ENCODE measurements at regions not wholly inside any gene's neighbourhood (a gene's known extent, or its start where the extent isn't known, plus 50 kb on each side); places are given as distances from the start of the nearest gene placed in this dataset.

DNA sequence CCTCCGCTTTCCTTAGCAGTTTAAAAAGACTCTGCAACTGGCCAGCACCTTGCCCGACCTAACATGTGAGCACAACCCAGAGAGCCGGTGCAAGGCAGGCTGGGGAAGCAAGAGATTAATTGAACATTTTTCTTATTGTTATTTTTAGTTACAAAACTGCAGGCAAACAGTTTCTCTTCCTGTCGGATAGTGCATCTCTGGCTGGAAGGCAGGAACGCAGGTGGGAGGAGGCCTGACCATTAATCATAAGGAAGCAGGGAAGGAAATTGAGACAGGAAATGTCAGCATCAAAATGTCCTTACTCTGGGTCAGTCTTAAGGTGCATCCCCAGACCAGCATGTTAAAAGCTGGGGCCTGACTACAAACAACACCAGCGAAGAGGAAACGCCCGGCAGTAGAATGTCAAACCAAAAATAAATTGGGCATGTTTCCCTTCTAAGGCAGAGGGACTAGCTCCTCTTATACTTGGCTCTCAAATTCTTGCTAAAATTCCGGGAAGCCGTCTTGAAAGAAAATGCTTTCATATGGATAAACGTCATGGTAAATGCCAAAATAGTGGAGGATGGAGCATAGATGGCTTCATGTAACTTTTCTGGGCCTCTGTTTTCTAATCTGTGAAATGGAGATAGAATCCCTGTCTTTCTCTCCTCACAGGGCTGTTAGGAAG is 226.8 kb downstream of the RAP2A start:
- Histone ChIP-seq H3K4me3 (ENCODE audit: low read length) (no peak overlapping the region), H3K27me3 (ENCODE audit: control insufficient read depth in 2 of 2, insufficient read depth in 2 of 2, low read length in 2 of 2) (no peaks in the 10 kb centered on the region), H3K27ac (ENCODE audit: low read depth, low read length) (no peak overlapping the region), H3K4me1 (ENCODE audit: control insufficient read depth in 2 of 2, insufficient read depth in 2 of 2, low read length in 2 of 2) (no peaks in the 10 kb centered on the region), H3K9me3 (ENCODE audit: control insufficient read depth in 2 of 3, low read length in 3 of 3) (no peaks in the 10 kb centered on the region), H3K36me3 (ENCODE audit: control insufficient read depth in 2 of 3, insufficient read depth in 3 of 3, low read length in 3 of 3) (no peaks in the 10 kb centered on the region)
- H3K4me1 Mint-ChIP-seq, result no peaks in the 10 kb centered on the region
- H3K27ac Mint-ChIP-seq, result no peak overlapping the region
- no peaks in the 10 kb centered on the region for H3K9me3 Mint-ChIP-seq
- H3K4me3 Mint-ChIP-seq, result no peak overlapping the region
- ChIA-PET CTCF (no interaction called here), POLR2A (no interaction called here)
- intact Hi-C loops (cut with micrococcal nuclease), result no loop called here
- H3K36me3 Mint-ChIP-seq, result no peaks in the 10 kb centered on the region
- ATAC-seq (no peak), DNase-seq (no peak)
- peaks cover 9 to 36% (median 29%) of the 10 kb centered on the region in 5 donors for H3K27me3 Mint-ChIP-seq

DNA sequence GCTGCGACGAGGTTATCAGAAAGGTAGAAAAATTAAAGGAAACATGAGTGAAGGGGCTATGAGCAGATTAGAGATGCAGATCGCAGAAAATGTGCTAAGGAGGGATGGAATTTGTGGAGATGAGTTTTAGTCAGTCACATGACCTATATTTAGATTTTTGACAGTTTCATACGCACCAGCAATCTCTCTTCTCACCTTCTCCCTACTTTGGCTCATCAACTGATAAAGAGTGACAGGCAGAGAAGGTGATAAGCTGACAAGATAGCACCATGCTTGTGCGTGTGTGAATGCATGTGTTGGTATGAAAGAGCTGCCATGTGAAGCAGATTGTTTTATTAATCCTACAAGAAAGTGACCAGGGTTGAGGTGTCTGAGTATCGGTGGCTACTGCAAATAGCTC is 252.6 kb downstream of the RAP2A start:
- no peak overlapping the region for H3K27ac Mint-ChIP-seq
- Histone ChIP-seq H3K9me3 (ENCODE audit: control insufficient read depth in 2 of 3, low read length in 3 of 3) (no peaks in the 10 kb centered on the region), H3K27me3 (ENCODE audit: control insufficient read depth in 2 of 2, insufficient read depth in 2 of 2, low read length in 2 of 2) (no peaks in the 10 kb centered on the region), H3K4me1 (ENCODE audit: control insufficient read depth in 2 of 2, insufficient read depth in 2 of 2, low read length in 2 of 2) (no peaks in the 10 kb centered on the region), H3K27ac (ENCODE audit: low read depth, low read length) (no peak overlapping the region), H3K4me3 (ENCODE audit: low read length) (no peak overlapping the region), H3K36me3 (ENCODE audit: control insufficient read depth in 2 of 3, insufficient read depth in 3 of 3, low read length in 3 of 3) (no peaks in the 10 kb centered on the region)
- no peaks in the 10 kb centered on the region for H3K4me1 Mint-ChIP-seq
- ATAC-seq, result no peak
- H3K9me3 Mint-ChIP-seq, result peaks cover 0 to 18% (median 4%) of the 10 kb centered on the region in 11 donors
- ChIA-PET POLR2A (no interaction called here), CTCF (no interaction called here)
- H3K27me3 Mint-ChIP-seq, result peaks cover 0 to 23% (median 16%) of the 10 kb centered on the region in 5 donors
- H3K4me3 Mint-ChIP-seq, result no peak overlapping the region
- no peak for DNase-seq
- intact Hi-C loops (cut with micrococcal nuclease), result no loop called here
- no peaks in the 10 kb centered on the region for H3K36me3 Mint-ChIP-seq

DNA sequence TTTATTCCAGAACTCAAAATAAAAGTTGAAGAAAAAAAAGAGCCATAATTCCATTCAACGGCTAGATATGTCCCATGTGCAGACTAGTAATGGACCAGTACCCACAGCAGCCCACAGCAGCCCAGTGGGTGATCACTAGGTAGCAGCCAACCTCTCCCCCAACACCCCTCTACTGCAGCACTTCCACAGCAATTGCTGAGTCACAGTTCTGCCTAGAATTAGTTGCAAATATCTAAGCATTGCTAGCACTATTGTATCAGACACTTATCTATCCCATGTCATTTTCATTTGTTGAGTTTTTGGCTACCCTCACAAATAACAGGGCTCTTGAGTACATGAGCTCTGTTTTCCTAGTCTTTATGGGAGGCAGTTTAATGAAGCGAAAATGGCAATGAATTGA is 258.7 kb downstream of the RAP2A start:
- DNase-seq, result no peak
- peaks cover 0 to 27% (median 8%) of the 10 kb centered on the region in 11 donors for H3K9me3 Mint-ChIP-seq
- no peak overlapping the region for H3K27ac Mint-ChIP-seq
- no peaks in the 10 kb centered on the region for H3K36me3 Mint-ChIP-seq
- no peak overlapping the region for H3K27ac ChIP-seq (ENCODE audit: low read depth, low read length)
- H3K9me3 ChIP-seq (ENCODE audit: control insufficient read depth in 2 of 3, low read length in 3 of 3), result no peaks in the 10 kb centered on the region
- peaks cover 0 to 30% (median 25%) of the 10 kb centered on the region in 5 donors for H3K27me3 Mint-ChIP-seq
- H3K4me1 ChIP-seq (ENCODE audit: control insufficient read depth in 2 of 2, insufficient read depth in 2 of 2, low read length in 2 of 2), result no peaks in the 10 kb centered on the region
- ChIA-PET POLR2A (no interaction called here), CTCF (no interaction called here)
- no peak overlapping the region for H3K4me3 Mint-ChIP-seq
- no peaks in the 10 kb centered on the region for H3K4me1 Mint-ChIP-seq
- intact Hi-C loops (cut with micrococcal nuclease), result no loop called here
- peaks cover 0 to 3% of the 10 kb centered on the region in 2 donors for H3K27me3 ChIP-seq (ENCODE audit: control insufficient read depth in 2 of 2, insufficient read depth in 2 of 2, low read length in 2 of 2)
- H3K36me3 ChIP-seq (ENCODE audit: control insufficient read depth in 2 of 3, insufficient read depth in 3 of 3, low read length in 3 of 3), result no peaks in the 10 kb centered on the region
- no peak for ATAC-seq
- H3K4me3 ChIP-seq (ENCODE audit: low read length), result no peak overlapping the region

DNA sequence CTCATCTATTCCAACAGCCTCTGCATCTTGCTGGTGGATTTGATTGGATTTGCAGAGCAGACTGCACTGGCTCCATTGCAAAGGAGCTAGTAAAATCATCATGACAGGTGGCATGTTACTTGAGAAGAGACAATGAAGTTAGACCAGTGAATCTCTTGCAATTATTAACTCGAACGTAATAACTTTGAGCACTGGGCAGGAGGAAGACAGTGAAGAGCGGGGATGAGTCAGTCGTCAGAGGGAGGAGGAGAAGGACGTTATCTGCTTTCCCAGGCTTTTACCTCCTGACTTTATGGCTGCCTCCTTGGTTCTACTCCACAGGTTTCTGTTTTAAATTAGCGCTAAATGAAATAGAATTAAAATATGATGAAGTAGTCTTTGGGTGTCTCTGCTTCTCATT is 257.8 kb upstream of the IPO5 start:
- Histone ChIP-seq H3K4me3 (ENCODE audit: low read length) (no peak overlapping the region), H3K36me3 (ENCODE audit: control insufficient read depth in 2 of 3, insufficient read depth in 3 of 3, low read length in 3 of 3) (no peaks in the 10 kb centered on the region), H3K4me1 (ENCODE audit: control insufficient read depth in 2 of 2, insufficient read depth in 2 of 2, low read length in 2 of 2) (no peaks in the 10 kb centered on the region), H3K9me3 (ENCODE audit: control insufficient read depth in 2 of 3, low read length in 3 of 3) (no peaks in the 10 kb centered on the region), H3K27me3 (ENCODE audit: control insufficient read depth in 2 of 2, insufficient read depth in 2 of 2, low read length in 2 of 2) (peaks cover 0 to 3% of the 10 kb centered on the region in 2 donors), H3K27ac (ENCODE audit: low read depth, low read length) (no peak overlapping the region)
- DNase-seq (no peak), ATAC-seq (no peak)
- H3K36me3 Mint-ChIP-seq, result no peaks in the 10 kb centered on the region
- H3K4me3 Mint-ChIP-seq, result no peak overlapping the region
- H3K27me3 Mint-ChIP-seq, result peaks cover 0 to 33% (median 29%) of the 10 kb centered on the region in 5 donors
- POLR2A ChIA-PET, result no interaction called here
- CTCF ChIA-PET, result no interaction called here
- H3K4me1 Mint-ChIP-seq, result no peaks in the 10 kb centered on the region
- peaks cover 0 to 15% (median 6%) of the 10 kb centered on the region in 11 donors for H3K9me3 Mint-ChIP-seq
- no peak overlapping the region for H3K27ac Mint-ChIP-seq
- intact Hi-C loops (cut with micrococcal nuclease), result no loop called here

DNA sequence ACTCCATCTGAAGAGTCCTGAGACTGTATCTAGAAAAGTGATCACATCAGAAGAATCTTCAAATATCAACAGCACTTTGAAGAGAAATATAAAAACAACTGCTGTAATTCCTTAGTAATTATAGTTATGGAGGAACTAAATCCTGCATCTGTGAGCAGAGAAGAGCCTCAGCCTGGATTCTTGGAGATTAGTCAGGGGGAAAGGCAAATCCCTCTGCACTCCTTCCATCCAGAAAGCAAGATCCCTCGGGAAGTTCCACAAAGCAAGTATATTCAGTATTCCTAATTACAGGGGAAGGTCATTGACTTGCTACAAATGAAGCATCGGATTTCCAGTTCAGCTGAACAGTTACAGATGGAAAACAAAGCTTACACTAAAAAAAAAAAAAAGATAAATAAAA is 256.6 kb upstream of the IPO5 start:
- Mint-ChIP-seq H3K4me3 (no peak overlapping the region), H3K27me3 (peaks cover 0 to 39% (median 24%) of the 10 kb centered on the region in 5 donors), H3K27ac (no peak overlapping the region), H3K9me3 (peaks cover 0 to 9% (median 5%) of the 10 kb centered on the region in 11 donors), H3K36me3 (no peaks in the 10 kb centered on the region), H3K4me1 (no peaks in the 10 kb centered on the region)
- no peak for ATAC-seq
- Histone ChIP-seq H3K9me3 (ENCODE audit: control insufficient read depth in 2 of 3, low read length in 3 of 3) (no peaks in the 10 kb centered on the region), H3K27me3 (ENCODE audit: control insufficient read depth in 2 of 2, insufficient read depth in 2 of 2, low read length in 2 of 2) (peaks cover 0 to 3% of the 10 kb centered on the region in 2 donors), H3K4me3 (ENCODE audit: low read length) (no peak overlapping the region), H3K27ac (ENCODE audit: low read depth, low read length) (no peak overlapping the region), H3K4me1 (ENCODE audit: control insufficient read depth in 2 of 2, insufficient read depth in 2 of 2, low read length in 2 of 2) (no peaks in the 10 kb centered on the region), H3K36me3 (ENCODE audit: control insufficient read depth in 2 of 3, insufficient read depth in 3 of 3, low read length in 3 of 3) (no peaks in the 10 kb centered on the region)
- intact Hi-C loops (cut with micrococcal nuclease), result no loop called here
- CTCF ChIA-PET, result interaction anchor here (0.6 kb wide), 1 partner anchor 975 kb away, joined by 3 read pairs; no protein-coding TSS in a partner anchor
- POLR2A ChIA-PET, result no interaction called here
- no peak for DNase-seq

DNA sequence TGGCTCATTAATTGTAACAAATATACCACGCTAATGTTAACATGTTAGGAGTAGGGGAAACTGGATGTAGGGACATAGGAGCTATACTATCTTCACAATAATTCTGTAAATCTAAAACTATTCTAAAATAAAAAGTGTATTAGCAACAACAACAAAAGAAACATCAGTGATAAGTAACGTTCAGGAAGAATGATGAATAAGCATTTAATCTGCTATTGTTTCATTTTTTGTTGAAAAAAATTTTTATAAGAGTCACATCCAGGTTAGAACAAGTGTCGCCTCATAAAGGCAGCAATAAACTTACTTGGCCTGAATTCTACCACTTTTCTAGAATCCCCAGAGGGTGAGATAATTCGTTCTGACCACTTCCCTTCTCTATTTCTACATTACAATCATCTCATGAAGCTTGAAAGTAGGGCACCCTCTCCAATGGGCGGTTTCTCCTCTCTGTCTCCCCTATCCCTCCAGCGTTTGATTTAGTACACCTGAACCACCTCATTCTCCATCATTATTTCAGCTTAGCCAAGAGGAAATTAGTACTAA is 253.1 kb upstream of the IPO5 start:
- peaks cover 0 to 3% of the 10 kb centered on the region in 2 donors for H3K27me3 ChIP-seq (ENCODE audit: control insufficient read depth in 2 of 2, insufficient read depth in 2 of 2, low read length in 2 of 2)
- no peaks in the 10 kb centered on the region for H3K36me3 ChIP-seq (ENCODE audit: control insufficient read depth in 2 of 3, insufficient read depth in 3 of 3, low read length in 3 of 3)
- H3K4me1 ChIP-seq (ENCODE audit: control insufficient read depth in 2 of 2, insufficient read depth in 2 of 2, low read length in 2 of 2), result no peaks in the 10 kb centered on the region
- Mint-ChIP-seq H3K9me3 (peaks cover 0 to 5% (median 0%) of the 10 kb centered on the region in 11 donors), H3K27me3 (peaks cover 0 to 33% (median 11%) of the 10 kb centered on the region in 5 donors), H3K4me1 (no peaks in the 10 kb centered on the region), H3K4me3 (no peak overlapping the region), H3K27ac (no peak overlapping the region), H3K36me3 (no peaks in the 10 kb centered on the region)
- H3K27ac ChIP-seq (ENCODE audit: low read depth, low read length), result no peak overlapping the region
- POLR2A ChIA-PET, result no interaction called here
- H3K4me3 ChIP-seq (ENCODE audit: low read length), result no peak overlapping the region
- H3K9me3 ChIP-seq (ENCODE audit: control insufficient read depth in 2 of 3, low read length in 3 of 3), result no peaks in the 10 kb centered on the region
- intact Hi-C loops (cut with micrococcal nuclease), result no loop called here
- CTCF ChIA-PET, result no interaction called here
- ATAC-seq (no peak), DNase-seq (no peak)

DNA sequence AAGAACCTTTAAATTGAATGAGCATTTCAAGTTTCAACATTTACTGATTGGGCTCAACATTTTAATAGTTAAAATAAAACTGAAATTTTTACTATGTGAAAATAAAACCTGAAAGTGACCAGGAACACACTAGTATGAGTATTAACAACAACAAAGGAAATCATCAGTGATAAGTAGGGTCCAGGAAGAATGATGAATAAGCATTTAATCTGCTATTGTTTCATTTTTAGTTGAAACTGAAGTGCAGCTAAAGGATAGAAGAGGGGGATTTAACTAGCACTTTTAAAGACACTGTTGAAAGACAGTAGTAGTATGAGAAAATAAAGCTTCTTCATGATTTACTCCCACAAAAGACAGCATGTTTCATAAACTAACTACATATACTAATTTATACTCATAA is 250.9 kb upstream of the IPO5 start:
- Histone ChIP-seq H3K27me3 (ENCODE audit: control insufficient read depth in 2 of 2, insufficient read depth in 2 of 2, low read length in 2 of 2) (no peaks in the 10 kb centered on the region), H3K36me3 (ENCODE audit: control insufficient read depth in 2 of 3, insufficient read depth in 3 of 3, low read length in 3 of 3) (no peaks in the 10 kb centered on the region), H3K4me3 (ENCODE audit: low read length) (no peak overlapping the region), H3K4me1 (ENCODE audit: control insufficient read depth in 2 of 2, insufficient read depth in 2 of 2, low read length in 2 of 2) (no peaks in the 10 kb centered on the region), H3K27ac (ENCODE audit: low read depth, low read length) (no peak overlapping the region), H3K9me3 (ENCODE audit: control insufficient read depth in 2 of 3, low read length in 3 of 3) (no peaks in the 10 kb centered on the region)
- intact Hi-C loops (cut with micrococcal nuclease), result no loop called here
- DNase-seq (no peak), ATAC-seq (no peak)
- ChIA-PET CTCF (no interaction called here), POLR2A (no interaction called here)
- no peaks in the 10 kb centered on the region for H3K36me3 Mint-ChIP-seq
- H3K27me3 Mint-ChIP-seq, result peaks cover 0 to 33% (median 14%) of the 10 kb centered on the region in 5 donors
- no peaks in the 10 kb centered on the region for H3K4me1 Mint-ChIP-seq
- H3K27ac Mint-ChIP-seq, result no peak overlapping the region
- peaks cover 0 to 2% (median 0%) of the 10 kb centered on the region in 11 donors for H3K9me3 Mint-ChIP-seq
- H3K4me3 Mint-ChIP-seq, result no peak overlapping the region

All from naive thymus-derived CD4-positive, alpha-beta T cell (primary cell).